Gastroesophageal sphincter (tissue), 4 donors: ENCODE measurements at regions not wholly inside any gene's neighbourhood (a gene's known extent, or its start where the extent isn't known, plus 50 kb on each side); places are given as distances from the start of the nearest gene placed in this dataset.

Source experiments
- small RNA-seq, 4 donors: library from RNA; depleted of rRNA; stranded (forward); fragments of <200 nt; gene quantifications; one replicate each; pipeline ENCODE3, GENCODE V24; 2016

Small RNA genes lying in the stretch of these regions (small RNA-seq; reads per million reads assigned to genes)
- gene NANOGP3, result 0 reads per million in 4 donors
